Smooth muscle cell (in vitro differentiated cells): ENCODE measurements at regions not wholly inside any gene's neighbourhood (a gene's known extent, or its start where the extent isn't known, plus 50 kb on each side); places are given as distances from the start of the nearest gene placed in this dataset.

Source experiments
- DNase-seq: peaks from one replicate; lab custom pipeline; 2025; ENCODE audit not compliant: unreplicated experiment; lab: John Stamatoyannopoulos, UW
- H2AFZ ChIP-seq: fragments of 200-600 bp; sonication (generic); 2 replicates; pipeline ENCODE4 v1.6.0; 2016; ENCODE audit warnings: antibody characterized with exemption, low read depth, mild to moderate bottlenecking
- H3F3A ChIP-seq: fragments of 200-600 bp; sonication (generic); 2 replicates; pipeline ENCODE4 v1.6.0; 2017; ENCODE audit warnings: antibody characterized with exemption, low read depth
- H3K27ac ChIP-seq: fragments of 200-600 bp; sonication (generic); 2 replicates; pipeline ENCODE4 v1.5.1; 2016; ENCODE audit warnings: low read depth, mild to moderate bottlenecking
- H3K27me3 ChIP-seq: fragments of 200-600 bp; sonication (generic); 2 replicates; pipeline ENCODE4 v1.6.1; 2016; ENCODE audit warnings: low read depth, mild to moderate bottlenecking
- H3K36me3 ChIP-seq: fragments of 200-600 bp; sonication (generic); 2 replicates; pipeline ENCODE4 v1.5.1; 2016; ENCODE audit warnings: low read depth
- H3K4me1 ChIP-seq: fragments of 200-600 bp; sonication (generic); 2 replicates; pipeline ENCODE4 v1.5.1; 2016; ENCODE audit warnings: low read depth
- H3K4me2 ChIP-seq: fragments of 200-600 bp; sonication (generic); 2 replicates; pipeline ENCODE4 v1.6.0; 2016; ENCODE audit warnings: mild to moderate bottlenecking
- H3K4me3 ChIP-seq: fragments of 200-600 bp; sonication (generic); 2 replicates; pipeline ENCODE4 v1.5.1; 2016; ENCODE audit warnings: mild to moderate bottlenecking
- H3K79me2 ChIP-seq: fragments of 200-600 bp; sonication (generic); 2 replicates; pipeline ENCODE4 v1.6.0; 2016; ENCODE audit warnings: low read depth, mild to moderate bottlenecking
- H3K9ac ChIP-seq: fragments of 200-600 bp; sonication (generic); 2 replicates; pipeline ENCODE4 v1.6.0; 2016; ENCODE audit warnings: low read depth
- H3K9me3 ChIP-seq: fragments of 200-600 bp; sonication (generic); replicated peaks from 2 replicates; pipeline ENCODE4 v1.5.1; 2016; ENCODE audit warnings: low read depth
- H4K20me1 ChIP-seq: fragments of 200-600 bp; sonication (generic); 2 replicates; pipeline ENCODE4 v1.6.0; 2016; ENCODE audit warnings: low read depth
- WGBS: methylation state at CpG from one replicate; pipeline ENCODE4 v1.1.7; 2016; ENCODE audit warnings: low lambda C conversion rate; 5-methylcytosine and 5-hydroxymethylcytosine counted together
- TF ChIP-seq, protein P1 (sequence below): fragments of 200-600 bp; sonication (generic); IDR thresholded peaks from 2 replicates; pipeline ENCODE4 v1.5.1; 2017; ENCODE audit warnings: borderline replicate concordance, mild to moderate bottlenecking, antibody characterized with exemption; ENCODE audit not compliant: insufficient read depth, poor library complexity, severe bottlenecking

DNA sequence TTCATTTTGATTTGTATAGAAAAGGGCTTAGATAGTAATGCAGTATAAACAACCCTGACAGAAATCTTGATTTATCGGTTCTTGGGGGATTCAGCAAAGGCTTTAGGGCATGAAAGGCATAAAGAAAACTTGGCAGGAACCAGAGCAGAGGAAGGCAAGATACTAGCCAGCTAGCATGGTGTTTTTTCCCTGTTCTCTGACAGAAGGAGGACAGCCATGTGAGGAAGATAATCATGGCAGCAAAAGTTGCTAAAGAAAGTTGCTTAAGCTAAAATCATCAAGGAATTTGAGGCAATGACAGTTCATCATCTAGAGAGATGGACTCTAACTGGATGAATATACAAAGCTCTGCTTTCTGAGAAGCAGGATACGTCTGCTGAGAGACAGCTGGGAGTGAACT lies 294.1 kb downstream of the KCNRG start:
- no peak overlapping the region for H2AFZ ChIP-seq
- no peaks in the 10 kb centered on the region for H3K79me2 ChIP-seq
- no peaks in the 10 kb centered on the region for H3F3A ChIP-seq
- no peak overlapping the region for H3K27ac ChIP-seq
- TF ChIP-seq, protein P1, sequence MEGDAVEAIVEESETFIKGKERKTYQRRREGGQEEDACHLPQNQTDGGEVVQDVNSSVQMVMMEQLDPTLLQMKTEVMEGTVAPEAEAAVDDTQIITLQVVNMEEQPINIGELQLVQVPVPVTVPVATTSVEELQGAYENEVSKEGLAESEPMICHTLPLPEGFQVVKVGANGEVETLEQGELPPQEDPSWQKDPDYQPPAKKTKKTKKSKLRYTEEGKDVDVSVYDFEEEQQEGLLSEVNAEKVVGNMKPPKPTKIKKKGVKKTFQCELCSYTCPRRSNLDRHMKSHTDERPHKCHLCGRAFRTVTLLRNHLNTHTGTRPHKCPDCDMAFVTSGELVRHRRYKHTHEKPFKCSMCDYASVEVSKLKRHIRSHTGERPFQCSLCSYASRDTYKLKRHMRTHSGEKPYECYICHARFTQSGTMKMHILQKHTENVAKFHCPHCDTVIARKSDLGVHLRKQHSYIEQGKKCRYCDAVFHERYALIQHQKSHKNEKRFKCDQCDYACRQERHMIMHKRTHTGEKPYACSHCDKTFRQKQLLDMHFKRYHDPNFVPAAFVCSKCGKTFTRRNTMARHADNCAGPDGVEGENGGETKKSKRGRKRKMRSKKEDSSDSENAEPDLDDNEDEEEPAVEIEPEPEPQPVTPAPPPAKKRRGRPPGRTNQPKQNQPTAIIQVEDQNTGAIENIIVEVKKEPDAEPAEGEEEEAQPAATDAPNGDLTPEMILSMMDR: no peak
- H3K9me3 ChIP-seq: no peaks in the 10 kb centered on the region
- H3K36me3 ChIP-seq: no peaks in the 10 kb centered on the region
- no peak overlapping the region for H3K4me3 ChIP-seq
- WGBS: 80% methylated on average over 2 of the region's 2 CpGs
- H3K4me1 ChIP-seq: no peaks in the 10 kb centered on the region
- H4K20me1 ChIP-seq: no peaks in the 10 kb centered on the region
- DNase-seq: no peak
- no peak overlapping the region for H3K4me2 ChIP-seq
- no peak overlapping the region for H3K9ac ChIP-seq
- no peaks in the 10 kb centered on the region for H3K27me3 ChIP-seq

DNA sequence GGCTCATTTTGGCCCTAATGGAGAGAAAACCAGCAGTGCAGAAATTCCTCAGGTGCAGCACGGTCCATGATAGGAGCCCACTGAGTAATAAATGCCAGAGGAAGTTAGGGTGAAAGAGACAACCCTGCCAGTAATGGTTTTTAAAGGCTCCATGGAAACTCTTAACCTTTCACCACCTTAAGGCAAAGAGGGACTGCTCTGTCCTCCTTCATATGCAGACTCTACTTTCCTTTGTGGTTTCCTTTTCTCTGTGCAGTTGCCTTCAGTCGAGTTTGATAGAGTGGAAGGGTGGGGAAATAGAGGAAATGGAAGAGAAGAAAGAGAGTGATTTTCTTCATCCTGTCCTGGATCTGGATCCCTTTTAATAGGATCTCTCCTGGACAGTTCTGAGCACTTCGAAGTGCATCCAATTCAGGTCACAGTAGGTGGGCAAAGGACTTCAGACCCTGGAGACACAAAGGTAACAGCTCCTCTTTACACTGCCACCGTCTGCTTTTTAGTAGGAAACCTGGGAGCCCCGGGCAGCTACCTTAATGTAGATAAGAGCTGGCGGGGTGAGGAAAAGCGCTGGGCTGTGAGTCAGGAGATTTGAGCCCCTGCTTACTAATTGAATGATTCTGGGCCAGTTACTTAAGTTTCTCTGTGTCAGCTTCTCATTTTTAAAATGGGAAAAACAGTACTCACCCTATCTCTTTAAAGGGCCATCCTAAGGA lies 294.8 kb downstream of the KCNRG start:
- no peak for DNase-seq
- Histone ChIP-seq H3K4me2 (no peak overlapping the region), H3K79me2 (no peaks in the 10 kb centered on the region), H3K4me1 (no peaks in the 10 kb centered on the region), H3K27me3 (no peaks in the 10 kb centered on the region), H4K20me1 (no peaks in the 10 kb centered on the region), H3K36me3 (no peaks in the 10 kb centered on the region), H3K9me3 (no peaks in the 10 kb centered on the region), H3K9ac (no peak overlapping the region), H3F3A (no peaks in the 10 kb centered on the region), H3K4me3 (no peak overlapping the region), H2AFZ (no peak overlapping the region), H3K27ac (no peak overlapping the region)
- TF ChIP-seq, protein P1: no peak
- 43% methylated on average over 7 of the region's 7 CpGs for WGBS

DNA sequence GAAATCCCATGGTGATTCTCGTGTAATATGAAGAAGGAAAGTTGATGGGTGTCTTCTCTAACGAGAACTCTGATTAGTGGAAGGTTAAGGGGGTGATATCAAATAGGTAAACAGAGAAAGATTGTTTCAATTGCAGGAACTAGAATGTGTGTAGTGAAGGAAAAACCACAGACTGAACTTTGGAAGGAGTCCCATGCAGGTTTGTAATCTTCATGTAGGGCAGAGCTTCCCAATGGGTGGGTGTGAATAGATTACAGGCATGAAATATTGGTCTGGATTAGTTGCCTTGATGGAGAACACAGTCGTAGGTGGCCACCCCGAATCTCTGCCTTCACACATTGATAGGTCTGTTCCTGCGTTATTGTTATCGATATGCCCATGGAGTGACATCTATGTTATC lies 295.5 kb downstream of the KCNRG start:
- 94% methylated on average over 6 of the region's 6 CpGs for WGBS

More for the DNA sequence above, 295.5 kb downstream of the KCNRG start:
- H3K36me3 ChIP-seq: no peaks in the 10 kb centered on the region
- H3F3A ChIP-seq: no peaks in the 10 kb centered on the region
- no peaks in the 10 kb centered on the region for H3K27me3 ChIP-seq
- no peaks in the 10 kb centered on the region for H4K20me1 ChIP-seq
- TF ChIP-seq, protein P1: no peak
- H2AFZ ChIP-seq: no peak overlapping the region
- no peak overlapping the region for H3K27ac ChIP-seq
- H3K4me3 ChIP-seq: no peak overlapping the region
- no peaks in the 10 kb centered on the region for H3K9me3 ChIP-seq
- no peak overlapping the region for H3K9ac ChIP-seq
- DNase-seq: no peak
- no peaks in the 10 kb centered on the region for H3K4me1 ChIP-seq
- no peak overlapping the region for H3K4me2 ChIP-seq
- H3K79me2 ChIP-seq: no peaks in the 10 kb centered on the region
